ENCODE measurements at regions not wholly inside any gene's neighbourhood (a gene's known extent, or its start where the extent isn't known, plus 50 kb on each side); places are given as distances from the start of the nearest gene placed in this dataset.
"Not testable (repeated sequence)": the region's sequence is repeated elsewhere in the genome, so short reads cannot be mapped to it uniquely, and the experiment has no call there.

DNA sequence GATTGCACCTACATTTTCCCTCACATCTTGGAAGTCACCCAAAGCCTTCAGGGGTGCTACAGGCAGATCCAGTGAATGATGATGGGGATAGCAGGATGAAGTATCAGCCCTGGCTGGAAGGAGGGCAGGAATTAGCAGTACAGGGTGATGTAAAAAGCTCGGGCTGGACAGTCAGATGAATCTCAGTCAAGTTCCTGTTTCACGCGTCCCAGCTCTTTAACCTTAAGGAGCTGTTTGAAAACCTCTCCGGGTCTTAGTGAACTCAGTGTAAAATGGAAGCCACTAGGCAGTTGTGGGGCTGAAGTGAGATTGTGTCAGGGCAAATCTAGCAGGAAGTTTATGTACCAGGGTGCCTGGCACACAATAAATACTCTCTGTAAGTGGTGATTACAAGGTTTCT lies 166.4 kb upstream of the PROK2 start:
- H3K27me3 ChIP-seq (ENCODE audit: insufficient read depth, low read length), result no peaks in the 10 kb centered on the region
- no peaks in the 10 kb centered on the region for H3K4me1 ChIP-seq (ENCODE audit: insufficient read depth, low read length)
- no peak overlapping the region for H2AFZ ChIP-seq (ENCODE audit: low read depth, low read length)
- no peak overlapping the region for H3K4me3 ChIP-seq (ENCODE audit: low read length)
- H3K36me3 ChIP-seq (ENCODE audit: insufficient read depth, low read length), result no peaks in the 10 kb centered on the region
- no peaks in the 10 kb centered on the region for H3K9me3 ChIP-seq (ENCODE audit: low read length)

DNA sequence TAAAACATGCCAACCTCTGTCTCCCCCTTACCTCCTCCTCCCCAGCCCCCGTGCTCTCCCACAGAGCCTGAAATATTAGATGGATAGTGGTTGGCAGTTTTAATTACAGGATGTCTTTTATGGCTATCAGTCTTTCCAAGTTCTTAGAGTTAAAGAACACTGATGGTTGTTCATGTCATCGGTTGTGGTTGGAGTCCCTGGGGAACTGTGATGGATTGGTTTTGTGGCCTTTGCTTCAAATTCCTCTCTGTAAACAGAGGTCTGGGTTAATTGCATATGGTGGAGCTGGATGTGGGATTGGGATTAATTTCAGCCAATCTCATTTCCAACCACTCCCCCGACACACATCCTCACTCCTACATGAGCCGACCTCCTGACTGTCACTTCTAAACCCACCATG lies 164.5 kb upstream of the PROK2 start:
- H3K27me3 ChIP-seq (ENCODE audit: insufficient read depth, low read length), result no peaks in the 10 kb centered on the region
- H3K36me3 ChIP-seq (ENCODE audit: insufficient read depth, low read length), result no peaks in the 10 kb centered on the region

DNA sequence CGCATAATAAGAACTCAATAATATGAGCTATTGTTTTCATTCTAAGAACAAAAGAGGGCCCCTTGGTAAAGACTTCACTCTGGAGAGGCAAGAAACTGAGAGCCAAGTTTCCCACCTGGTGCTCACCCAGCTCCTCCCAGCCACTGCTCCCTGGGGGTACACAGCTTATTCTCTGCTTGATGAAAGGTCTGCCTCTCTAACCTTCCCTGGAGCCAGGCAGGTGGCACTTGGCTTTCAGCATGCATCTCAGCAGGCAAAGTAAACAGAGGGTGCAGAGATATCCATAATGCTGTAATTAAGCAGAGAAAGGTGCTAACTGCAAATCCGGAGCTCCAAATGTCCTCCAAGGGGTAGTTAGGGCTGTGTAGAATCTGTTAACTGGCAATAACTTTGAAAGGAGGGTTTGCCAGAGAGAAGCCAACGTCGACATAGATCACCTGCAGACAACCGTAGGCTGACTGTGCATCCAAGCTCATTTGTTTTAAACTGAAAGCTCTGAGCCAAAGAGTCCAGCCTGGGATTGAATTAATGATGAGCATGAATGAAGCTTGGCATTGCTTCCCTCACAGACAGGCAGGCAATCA lies 159.6 kb upstream of the PROK2 start:
- H3K36me3 ChIP-seq (ENCODE audit: insufficient read depth, low read length), result no peaks in the 10 kb centered on the region
- H3K4me3 ChIP-seq (ENCODE audit: low read length), result no peak overlapping the region
- H2AFZ ChIP-seq (ENCODE audit: low read depth, low read length), result no peak overlapping the region
- no peaks in the 10 kb centered on the region for H3K4me1 ChIP-seq (ENCODE audit: insufficient read depth, low read length)
- no peaks in the 10 kb centered on the region for H3K27me3 ChIP-seq (ENCODE audit: insufficient read depth, low read length)
- H3K9me3 ChIP-seq (ENCODE audit: low read length), result no peaks in the 10 kb centered on the region

More for the DNA sequence above, 164.5 kb upstream of the PROK2 start:
- H3K4me3 ChIP-seq (ENCODE audit: low read length), result no peak overlapping the region
- H3K4me1 ChIP-seq (ENCODE audit: insufficient read depth, low read length), result no peaks in the 10 kb centered on the region
- H3K9me3 ChIP-seq (ENCODE audit: low read length), result no peaks in the 10 kb centered on the region
- H2AFZ ChIP-seq (ENCODE audit: low read depth, low read length), result no peak overlapping the region

DNA sequence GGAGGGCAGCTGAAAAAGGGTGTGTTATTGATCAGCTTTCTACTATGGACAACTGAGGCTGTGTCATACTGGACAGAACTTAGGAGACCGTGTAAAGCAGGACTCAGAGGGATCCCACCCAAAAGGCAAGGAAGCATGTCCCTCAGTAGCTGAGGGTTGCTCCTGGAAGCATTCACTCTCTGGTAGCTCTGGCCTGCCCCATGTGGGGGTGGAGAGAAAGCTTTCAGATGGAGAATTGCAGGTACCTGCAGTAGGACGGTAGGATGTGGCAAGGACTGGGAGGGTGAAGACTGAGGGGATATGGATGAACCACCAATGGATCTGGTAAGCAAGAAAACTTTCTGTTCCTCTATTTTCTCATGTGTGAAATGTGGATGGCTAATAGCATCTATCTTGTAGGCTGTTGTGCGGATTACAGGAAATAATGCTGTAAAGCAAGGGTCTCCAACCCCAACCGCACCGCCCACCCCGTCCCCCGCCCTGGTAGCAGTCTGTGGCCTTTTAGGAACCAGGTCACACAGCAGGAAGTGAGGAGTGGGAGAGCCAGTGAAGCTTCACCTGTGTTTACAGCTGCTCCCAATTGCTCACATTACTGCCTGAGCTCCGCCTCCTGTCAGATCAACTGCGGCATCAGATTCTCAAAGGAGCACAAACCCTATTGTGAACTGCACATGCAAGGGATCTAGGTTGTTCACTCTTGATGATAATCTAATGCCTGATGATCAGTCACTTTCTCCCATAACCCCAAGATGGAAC lies 157.7 kb upstream of the PROK2 start:
- no peaks in the 10 kb centered on the region for H3K27me3 ChIP-seq (ENCODE audit: insufficient read depth, low read length)
- H2AFZ ChIP-seq (ENCODE audit: low read depth, low read length), result no peak overlapping the region
- H3K4me1 ChIP-seq (ENCODE audit: insufficient read depth, low read length), result no peaks in the 10 kb centered on the region
- no peaks in the 10 kb centered on the region for H3K9me3 ChIP-seq (ENCODE audit: low read length)
- H3K36me3 ChIP-seq (ENCODE audit: insufficient read depth, low read length), result no peaks in the 10 kb centered on the region
- no peak overlapping the region for H3K4me3 ChIP-seq (ENCODE audit: low read length)

DNA sequence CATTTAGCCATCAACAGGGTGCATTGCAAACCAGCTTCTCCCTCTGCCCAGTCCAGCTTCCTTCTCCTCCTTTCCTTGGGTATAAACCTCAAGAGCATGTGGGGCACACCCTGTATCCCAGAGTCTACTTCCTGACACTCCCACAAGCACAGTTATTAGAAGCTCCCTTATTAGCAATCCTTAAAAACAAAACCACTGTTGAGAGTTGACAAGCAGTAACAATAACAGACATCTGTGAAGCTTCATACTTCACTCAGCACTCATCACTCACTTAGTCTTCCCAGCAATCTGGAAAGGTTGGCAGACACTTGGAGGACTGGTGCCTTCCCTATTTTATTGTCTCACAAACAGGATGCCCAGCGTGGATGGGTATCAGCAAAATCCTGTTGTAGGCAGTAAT lies 155.5 kb upstream of the PROK2 start:
- Histone ChIP-seq H3K36me3 (ENCODE audit: insufficient read depth, low read length) (no peaks in the 10 kb centered on the region), H3K4me3 (ENCODE audit: low read length) (no peak overlapping the region), H2AFZ (ENCODE audit: low read depth, low read length) (no peak overlapping the region), H3K4me1 (ENCODE audit: insufficient read depth, low read length) (no peaks in the 10 kb centered on the region), H3K27me3 (ENCODE audit: insufficient read depth, low read length) (no peaks in the 10 kb centered on the region), H3K9me3 (ENCODE audit: low read length) (no peaks in the 10 kb centered on the region)

DNA sequence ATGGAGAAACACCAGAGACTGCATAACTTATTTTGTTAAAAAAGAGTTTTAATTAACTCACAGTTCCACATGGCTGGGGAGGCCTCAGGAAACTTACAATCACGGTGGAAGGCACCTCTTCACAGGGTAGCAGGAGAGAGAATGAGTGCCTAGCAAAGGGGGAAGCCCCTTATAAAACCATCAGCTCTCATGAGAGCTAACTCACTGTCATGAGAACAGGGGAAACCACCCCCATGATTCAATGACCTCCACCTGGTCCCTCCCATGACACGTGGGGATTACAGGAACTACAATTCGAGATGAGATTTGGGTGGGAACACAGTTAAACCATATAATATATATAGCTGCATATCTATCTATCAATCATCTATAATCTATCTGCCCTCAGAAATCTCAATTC lies 153.1 kb upstream of the PROK2 start:
- H3K9me3 ChIP-seq (ENCODE audit: low read length); H3K4me3 ChIP-seq (ENCODE audit: low read length); H2AFZ ChIP-seq (ENCODE audit: low read depth, low read length); H3K4me1 ChIP-seq (ENCODE audit: insufficient read depth, low read length); H3K36me3 ChIP-seq (ENCODE audit: insufficient read depth, low read length); H3K27me3 ChIP-seq (ENCODE audit: insufficient read depth, low read length): not testable (repeated sequence)

DNA sequence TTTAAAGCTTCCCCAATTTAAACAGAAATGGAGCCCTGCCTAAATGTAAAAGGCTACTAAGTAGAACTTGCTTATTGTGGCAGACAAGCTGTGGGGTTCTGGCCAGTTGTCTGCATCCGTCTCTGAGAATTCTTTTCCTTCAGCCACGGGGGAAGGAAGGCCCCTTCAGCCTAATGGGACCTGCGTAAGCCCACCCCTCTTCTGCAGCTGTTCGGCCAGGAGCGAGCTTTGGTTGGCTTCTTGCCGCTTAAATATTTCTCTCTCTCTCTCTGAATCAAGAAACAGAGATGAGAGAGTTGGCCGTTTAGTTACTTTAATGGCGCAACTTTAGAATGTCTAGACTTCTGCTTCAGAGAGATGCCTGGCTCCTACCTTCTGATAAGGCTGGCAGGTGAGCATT lies 151.7 kb upstream of the PROK2 start:
- Histone ChIP-seq H2AFZ (ENCODE audit: low read depth, low read length) (no peak overlapping the region), H3K4me3 (ENCODE audit: low read length) (no peak overlapping the region), H3K36me3 (ENCODE audit: insufficient read depth, low read length) (no peaks in the 10 kb centered on the region), H3K27me3 (ENCODE audit: insufficient read depth, low read length) (no peaks in the 10 kb centered on the region), H3K9me3 (ENCODE audit: low read length) (no peaks in the 10 kb centered on the region), H3K4me1 (ENCODE audit: insufficient read depth, low read length) (no peaks in the 10 kb centered on the region)

DNA sequence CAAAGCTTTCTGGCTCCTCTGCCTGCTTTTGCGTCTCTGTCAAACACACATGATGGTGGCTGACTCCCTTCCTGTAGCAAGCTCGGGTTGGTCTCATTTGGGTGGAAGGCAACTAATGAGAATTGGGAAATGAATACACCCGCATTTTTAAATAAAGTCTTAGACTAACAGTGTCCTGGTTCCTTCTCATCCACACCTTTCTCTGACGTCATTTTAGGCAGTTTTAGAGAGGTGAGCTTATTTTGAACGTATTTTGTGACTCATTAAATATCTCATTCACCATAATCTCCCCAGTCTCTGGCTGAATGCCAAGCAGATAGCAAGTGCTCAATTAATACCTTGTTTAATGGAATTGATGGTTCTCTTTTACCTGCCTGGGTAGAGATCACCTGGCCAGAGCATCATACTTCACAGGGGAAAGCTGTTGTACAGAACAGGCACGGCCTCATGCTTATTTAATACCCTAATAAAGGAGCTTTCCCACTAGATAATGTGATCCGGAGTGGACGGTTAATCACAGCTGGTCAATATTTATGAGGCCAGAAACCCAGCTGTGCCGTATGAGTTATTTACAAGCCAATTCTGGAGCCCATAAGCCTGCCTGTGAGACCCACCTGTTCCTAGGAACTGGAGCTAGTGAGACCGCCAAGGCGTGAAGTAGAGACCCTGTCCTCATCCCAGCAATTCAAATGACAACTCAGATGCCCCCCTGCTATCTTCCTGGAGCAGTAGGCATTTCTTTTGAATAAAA lies 149.7 kb upstream of the PROK2 start:
- H3K36me3 ChIP-seq (ENCODE audit: insufficient read depth, low read length), result no peaks in the 10 kb centered on the region
- no peaks in the 10 kb centered on the region for H3K4me1 ChIP-seq (ENCODE audit: insufficient read depth, low read length)
- no peaks in the 10 kb centered on the region for H3K27me3 ChIP-seq (ENCODE audit: insufficient read depth, low read length)
- no peak overlapping the region for H3K4me3 ChIP-seq (ENCODE audit: low read length)
- no peaks in the 10 kb centered on the region for H3K9me3 ChIP-seq (ENCODE audit: low read length)
- no peak overlapping the region for H2AFZ ChIP-seq (ENCODE audit: low read depth, low read length)

DNA sequence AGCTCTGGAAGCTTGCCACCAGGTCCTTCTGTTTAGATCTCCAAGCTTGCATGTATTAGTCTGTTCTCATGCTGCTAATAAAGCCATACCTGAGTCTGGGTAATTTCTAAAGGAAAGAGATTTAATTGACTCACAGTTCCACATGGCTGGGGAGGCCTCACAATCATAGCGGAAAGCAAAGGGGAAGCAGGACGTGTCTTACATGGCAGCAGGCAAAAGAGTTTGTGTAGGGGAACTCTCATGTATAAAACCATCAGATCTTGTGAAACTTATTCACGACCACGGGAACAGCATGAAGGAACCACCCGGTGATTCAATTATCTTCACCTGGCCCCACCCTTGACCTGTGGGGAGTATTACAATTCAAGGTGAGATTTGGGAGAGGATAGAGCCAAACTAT lies 147.0 kb upstream of the PROK2 start:
- no peak overlapping the region for H3K4me3 ChIP-seq (ENCODE audit: low read length)

DNA sequence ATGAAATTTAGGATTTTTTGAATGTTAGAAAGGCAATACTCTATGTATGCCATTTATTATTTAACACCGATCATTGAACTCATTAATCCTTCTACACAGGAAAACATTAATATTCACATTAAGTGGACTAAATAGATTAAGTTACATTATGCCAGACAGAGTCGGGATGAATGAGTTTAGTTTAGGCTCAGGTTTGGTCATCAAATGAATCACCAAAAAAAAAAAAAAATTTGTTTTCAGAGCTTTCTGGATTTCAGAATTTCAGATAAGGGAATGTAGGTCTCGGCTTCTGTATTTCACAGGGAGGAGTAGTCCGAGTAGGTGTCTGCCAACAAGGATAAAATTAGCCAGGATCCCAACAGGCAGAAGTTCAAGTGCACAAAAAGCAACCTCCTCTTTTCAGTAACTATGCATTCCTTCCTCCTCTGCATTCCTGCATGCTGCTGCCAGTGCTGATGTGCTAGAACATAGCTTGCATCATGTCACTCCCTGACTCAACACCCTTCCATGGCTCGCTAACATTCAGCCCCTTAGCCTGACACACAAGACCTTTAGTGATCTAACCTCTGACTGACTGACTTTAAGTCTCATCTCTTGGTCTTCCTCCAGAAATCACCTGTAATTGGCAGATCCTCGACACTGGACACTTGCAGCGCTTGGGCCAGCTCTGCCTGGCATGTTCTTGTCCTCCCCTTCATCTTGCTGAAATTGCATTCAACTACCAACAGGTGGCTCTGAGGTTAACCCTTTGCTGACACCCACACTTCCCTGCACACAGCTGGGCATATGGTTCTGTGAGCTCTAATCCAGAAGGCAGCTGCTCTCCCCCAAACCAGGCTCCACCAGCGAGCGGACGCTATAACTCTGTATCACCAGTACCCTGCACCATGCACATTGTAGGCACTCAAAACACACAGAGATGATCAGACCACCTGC lies 145.4 kb upstream of the PROK2 start:
- Histone ChIP-seq H3K9me3 (ENCODE audit: low read length) (no peaks in the 10 kb centered on the region), H3K4me3 (ENCODE audit: low read length) (no peak overlapping the region), H2AFZ (ENCODE audit: low read depth, low read length) (no peak overlapping the region), H3K36me3 (ENCODE audit: insufficient read depth, low read length) (no peaks in the 10 kb centered on the region), H3K27me3 (ENCODE audit: insufficient read depth, low read length) (no peaks in the 10 kb centered on the region), H3K4me1 (ENCODE audit: insufficient read depth, low read length) (no peaks in the 10 kb centered on the region)

More for the DNA sequence above, 147.0 kb upstream of the PROK2 start:
- Histone ChIP-seq H3K9me3 (ENCODE audit: low read length) (no peaks in the 10 kb centered on the region), H3K36me3 (ENCODE audit: insufficient read depth, low read length) (no peaks in the 10 kb centered on the region), H3K4me1 (ENCODE audit: insufficient read depth, low read length) (no peaks in the 10 kb centered on the region), H3K27me3 (ENCODE audit: insufficient read depth, low read length) (no peaks in the 10 kb centered on the region), H2AFZ (ENCODE audit: low read depth, low read length) (no peak overlapping the region)

DNA sequence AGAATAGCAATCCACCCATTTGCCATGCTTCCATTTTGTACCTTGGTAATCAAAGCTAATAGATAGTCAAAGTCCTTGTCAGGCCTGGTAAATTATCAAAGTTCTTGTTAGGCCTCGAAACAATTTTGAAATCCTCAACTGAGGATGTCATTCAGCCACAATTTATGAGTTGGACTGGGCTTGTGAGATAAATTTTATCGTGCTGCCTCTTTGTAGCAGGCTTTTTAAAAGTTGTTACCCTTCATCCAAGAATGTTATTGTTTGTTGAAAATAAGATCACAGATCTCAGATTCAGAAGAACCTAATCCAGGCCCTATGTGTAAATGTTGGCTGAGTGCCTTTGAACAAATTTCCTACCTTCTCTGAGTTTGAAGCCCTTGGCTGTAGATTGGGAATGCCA lies 143.3 kb upstream of the PROK2 start:
- H3K4me1 ChIP-seq (ENCODE audit: insufficient read depth, low read length), result no peaks in the 10 kb centered on the region
- no peak overlapping the region for H2AFZ ChIP-seq (ENCODE audit: low read depth, low read length)
- no peaks in the 10 kb centered on the region for H3K36me3 ChIP-seq (ENCODE audit: insufficient read depth, low read length)
- H3K27me3 ChIP-seq (ENCODE audit: insufficient read depth, low read length), result no peaks in the 10 kb centered on the region
- no peaks in the 10 kb centered on the region for H3K9me3 ChIP-seq (ENCODE audit: low read length)
- no peak overlapping the region for H3K4me3 ChIP-seq (ENCODE audit: low read length)

DNA sequence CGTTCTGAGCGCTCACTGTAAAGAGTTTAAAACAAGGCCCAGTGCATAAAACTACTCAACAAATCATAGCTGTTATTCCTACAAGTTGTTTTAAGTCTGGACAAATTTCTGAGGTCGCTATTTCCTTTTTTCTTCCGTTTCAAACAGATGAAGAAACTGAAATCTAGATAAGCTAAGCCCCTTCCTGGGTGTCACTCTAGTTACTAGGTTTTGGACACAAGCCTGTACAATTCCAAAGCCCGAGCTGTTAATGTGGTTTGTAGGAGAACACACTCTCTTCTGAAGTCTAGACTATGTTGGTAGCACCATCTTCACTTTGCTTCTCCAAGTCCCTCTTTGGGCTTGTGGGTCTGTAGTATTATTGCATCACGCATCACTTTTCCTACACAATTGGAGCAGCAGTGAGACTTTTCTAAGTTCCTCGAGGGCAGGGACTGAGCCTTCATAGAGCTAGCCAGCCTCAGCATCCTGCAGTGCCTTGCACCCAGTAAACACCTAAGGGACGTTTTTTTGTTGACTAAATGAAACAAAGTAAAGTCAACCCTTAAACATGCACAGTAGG lies 142.6 kb upstream of the PROK2 start:
- no peaks in the 10 kb centered on the region for H3K4me1 ChIP-seq (ENCODE audit: insufficient read depth, low read length)
- H2AFZ ChIP-seq (ENCODE audit: low read depth, low read length), result no peak overlapping the region
- no peaks in the 10 kb centered on the region for H3K9me3 ChIP-seq (ENCODE audit: low read length)
- H3K27me3 ChIP-seq (ENCODE audit: insufficient read depth, low read length), result no peaks in the 10 kb centered on the region
- no peaks in the 10 kb centered on the region for H3K36me3 ChIP-seq (ENCODE audit: insufficient read depth, low read length)
- no peak overlapping the region for H3K4me3 ChIP-seq (ENCODE audit: low read length)

Measured in neuron (in vitro differentiated cells).